CD14-positive monocyte (primary cell): ENCODE measurements at regions not wholly inside any gene's neighbourhood (a gene's known extent, or its start where the extent isn't known, plus 50 kb on each side); places are given as distances from the start of the nearest gene placed in this dataset.

Source experiments
- DNase-seq, 3 donors: peaks; one replicate each; pipeline ENCODE4 v3.0.0-alpha.2; 2011 to 2022
- H2AFZ ChIP-seq: 2 replicates; pipeline ENCODE4 v1.6.0; 2012; ENCODE audit warnings: mild to moderate bottlenecking, low read depth, low read length, inconsistent platforms; ENCODE audit not compliant: insufficient read depth, poor library complexity, severe bottlenecking
- H3K27ac ChIP-seq, 2 donors: 1 replicate in 1 of 2; 2 replicates in 1 of 2; pipeline ENCODE4 v1.5.1; 2012 to 2013; ENCODE audit warnings: low read length in 2 of 2, control low read depth in 1 of 2, inconsistent platforms in 1 of 2, low read depth in 1 of 2, mild to moderate bottlenecking in 1 of 2
- H3K27me3 ChIP-seq, 2 donors: one replicate each; pipeline versions ENCODE4 v1.6.0 to v1.6.1; 2011 to 2013; ENCODE audit warnings: low read length in 2 of 2; ENCODE audit not compliant: control insufficient read depth in 2 of 2, insufficient read depth in 2 of 2
- H3K36me3 ChIP-seq, 2 donors: replicated peaks in 1 of 2; 1 replicate in 1 of 2; 2 replicates in 1 of 2; pipeline versions ENCODE4 v1.5.1 to v1.6.1; 2012 to 2013; ENCODE audit warnings: low read length in 2 of 2, control low read depth in 1 of 2, inconsistent platforms in 1 of 2, mild to moderate bottlenecking in 1 of 2; ENCODE audit not compliant: insufficient read depth in 2 of 2, control insufficient read depth in 1 of 2
- H3K4me1 ChIP-seq, 2 donors: 1 replicate in 1 of 2; 2 replicates in 1 of 2; pipeline versions ENCODE4 v1.5.1 to v1.6.1; 2012 to 2013; ENCODE audit warnings: low read length in 2 of 2, control low read depth in 1 of 2, inconsistent platforms in 1 of 2, mild to moderate bottlenecking in 1 of 2, moderate library complexity in 1 of 2; ENCODE audit not compliant: insufficient read depth in 2 of 2, control insufficient read depth in 1 of 2
- H3K4me2 ChIP-seq: replicated peaks from 2 replicates; pipeline ENCODE3; 2012; ENCODE audit warnings: low read length, moderate library complexity, mild to moderate bottlenecking; ENCODE audit not compliant: poor library complexity, severe bottlenecking; ENCODE audit errors: extremely low read depth
- H3K4me3 ChIP-seq, 3 experiments: fragments of 200-600 bp in 1 of 3; sonication (generic) in 1 of 3; replicated peaks in 1 of 3; 1 replicate in 2 of 3; 2 replicates in 1 of 3; pipeline ENCODE4 v1.5.1; 2011 to 2013; ENCODE audit warnings: low read length in 3 of 3, mild to moderate bottlenecking in 3 of 3, control low read depth in 2 of 3, low read depth in 2 of 3, inconsistent platforms in 1 of 3, moderate library complexity in 1 of 3
- H3K79me2 ChIP-seq: 2 replicates; pipeline ENCODE4 v1.6.0; 2012; ENCODE audit warnings: mild to moderate bottlenecking, control low read depth, inconsistent platforms, low read length, moderate library complexity; ENCODE audit not compliant: insufficient read depth
- H3K9ac ChIP-seq: 2 replicates; pipeline ENCODE4 v1.6.0; 2017; ENCODE audit warnings: low read length, mild to moderate bottlenecking; ENCODE audit not compliant: insufficient read depth, poor library complexity, severe bottlenecking
- H3K9me3 ChIP-seq, 2 donors: replicated peaks in 1 of 2; 1 replicate in 1 of 2; 2 replicates in 1 of 2; pipeline versions ENCODE4 v1.5.1 to v1.6.1; 2012 to 2013; ENCODE audit warnings: low read length in 2 of 2, control low read depth in 1 of 2; ENCODE audit not compliant: control insufficient read depth in 1 of 2, insufficient read depth in 1 of 2
- H4K20me1 ChIP-seq: 2 replicates; pipeline ENCODE4 v1.6.0; 2012; ENCODE audit warnings: mild to moderate bottlenecking, low read length, control low read depth, moderate library complexity; ENCODE audit not compliant: insufficient read depth
- H3K27ac Mint-ChIP-seq, 7 donors: one replicate each; pipeline ENCODE4 v1.8.0; 2020; ENCODE audit warnings: mild to moderate bottlenecking in 7 of 7, mixed read lengths in 7 of 7, moderate library complexity in 6 of 7, inconsistent platforms in 2 of 7
- H3K27me3 Mint-ChIP-seq, 3 donors: one replicate each; pipeline ENCODE4 v1.8.0; 2021 to 2022; ENCODE audit warnings: low read depth in 3 of 3, mild to moderate bottlenecking in 3 of 3, mixed read lengths in 3 of 3, moderate library complexity in 3 of 3, inconsistent platforms in 1 of 3
- H3K36me3 Mint-ChIP-seq, 2 donors: one replicate each; pipeline ENCODE4 v1.8.0; 2020; ENCODE audit warnings: mixed read lengths in 2 of 2, inconsistent platforms in 1 of 2, mild to moderate bottlenecking in 1 of 2
- H3K4me1 Mint-ChIP-seq: one replicate; pipeline ENCODE4 v1.8.0; 2020; ENCODE audit warnings: mild to moderate bottlenecking, mixed read lengths
- H3K4me3 Mint-ChIP-seq, 2 donors: one replicate each; pipeline ENCODE4 v1.8.0; 2020; ENCODE audit warnings: mild to moderate bottlenecking in 2 of 2, mixed read lengths in 2 of 2, moderate library complexity in 1 of 2
- H3K9me3 Mint-ChIP-seq, 7 donors: one replicate each; pipeline ENCODE4 v1.8.0; 2020 to 2022; ENCODE audit warnings: mixed read lengths in 7 of 7, mild to moderate bottlenecking in 6 of 7, moderate library complexity in 6 of 7, inconsistent platforms in 2 of 7
- CTCF ChIP-seq: fragments of 200-600 bp; IDR thresholded peaks from one replicate; pipeline ENCODE4 v1.8.0; 2022; ENCODE audit warnings: antibody characterized with exemption, mild to moderate bottlenecking
- WGBS: methylation state at CpG from one replicate; pipeline ENCODE4 v1.1.5; 2013; ENCODE audit warnings: missing lambda C conversion rate; ENCODE audit not compliant: insufficient coverage; 5-methylcytosine and 5-hydroxymethylcytosine counted together
- intact Hi-C, 2 donors: fragments of 100-400 bp; cut with micrococcal nuclease; formaldehyde crosslinking; loops; one replicate each; pipeline versions ENCODE4 v1.15.0 to v1.15.1; 2023

GRCh38 chr10:57351076-57351475 is 916.6 kb downstream of the IPMK start:
- 92% methylated on average over 2 of the region's 2 CpGs for WGBS
- Histone ChIP-seq H3K9ac (no peak overlapping the region), H4K20me1 (no peaks in the 10 kb centered on the region), H3K4me3 (no peak overlapping the region), H3K27me3 (no peaks in the 10 kb centered on the region), H3K36me3 (no peaks in the 10 kb centered on the region), H3K79me2 (no peaks in the 10 kb centered on the region), H3K4me1 (no peaks in the 10 kb centered on the region), H3K9me3 (peaks cover 4 to 5% of the 10 kb centered on the region in 2 donors), H3K27ac (no peak overlapping the region), H3K4me2 (no peak overlapping the region), H2AFZ (no peak overlapping the region)
- Mint-ChIP-seq H3K27me3 (peaks cover 0 to 1% (median 0%) of the 10 kb centered on the region in 3 donors), H3K36me3 (no peaks in the 10 kb centered on the region), H3K9me3 (peaks cover 0 to 3% (median under 1%) of the 10 kb centered on the region in 7 donors), H3K27ac (no peak overlapping the region), H3K4me3 (no peak overlapping the region), H3K4me1 (no peaks in the 10 kb centered on the region)
- DNase-seq = no peak
- intact Hi-C loops = no loop called here
- no peak for TF ChIP-seq CTCF

GRCh38 chr10:57341294-57341693 is 926.4 kb downstream of the IPMK start:
- intact Hi-C loops = no loop called here
- no peak overlapping the region for H2AFZ ChIP-seq
- H3K4me2 ChIP-seq = no peak overlapping the region
- H4K20me1 ChIP-seq = no peaks in the 10 kb centered on the region
- Mint-ChIP-seq H3K27ac (no peak overlapping the region), H3K36me3 (no peaks in the 10 kb centered on the region), H3K4me3 (no peak overlapping the region), H3K27me3 (no peaks in the 10 kb centered on the region), H3K9me3 (peaks cover 7 to 16% (median 9%) of the 10 kb centered on the region in 7 donors), H3K4me1 (no peaks in the 10 kb centered on the region)
- H3K9me3 ChIP-seq = peaks cover 14 to 15% of the 10 kb centered on the region in 2 donors
- no peak overlapping the region for H3K9ac ChIP-seq
- no peak for TF ChIP-seq CTCF
- no peak overlapping the region for H3K27ac ChIP-seq
- no peaks in the 10 kb centered on the region for H3K27me3 ChIP-seq
- no peaks in the 10 kb centered on the region for H3K4me1 ChIP-seq
- no peaks in the 10 kb centered on the region for H3K36me3 ChIP-seq
- no peaks in the 10 kb centered on the region for H3K79me2 ChIP-seq
- DNase-seq = no peak
- WGBS = 100% methylated on average over 2 of the region's 7 CpGs
- H3K4me3 ChIP-seq = no peak overlapping the region
